Subcutaneous abdominal adipose tissue (tissue), 5 donors: ENCODE measurements at regions not wholly inside any gene's neighbourhood (a gene's known extent, or its start where the extent isn't known, plus 50 kb on each side); places are given as distances from the start of the nearest gene placed in this dataset.

Source experiments
- H3K27ac ChIP-seq: one replicate; pipeline ENCODE4 v1.7.0; 2013; ENCODE audit warnings: low read depth, mild to moderate bottlenecking, inconsistent platforms, low read length, moderate library complexity
- H3K27me3 ChIP-seq, 5 donors: one replicate each; pipeline ENCODE4 v1.7.0; 2013; ENCODE audit warnings: low read length in 5 of 5, inconsistent platforms in 1 of 5; ENCODE audit not compliant: control insufficient read depth in 5 of 5, insufficient read depth in 4 of 5
- H3K36me3 ChIP-seq, 5 donors: one replicate each; pipeline ENCODE4 v1.7.0; 2013; ENCODE audit warnings: low read length in 5 of 5; ENCODE audit not compliant: control insufficient read depth in 5 of 5, insufficient read depth in 5 of 5
- H3K4me1 ChIP-seq, 5 donors: one replicate each; pipeline ENCODE4 v1.7.0; 2013; ENCODE audit warnings: low read length in 5 of 5, mild to moderate bottlenecking in 3 of 5, moderate library complexity in 1 of 5; ENCODE audit not compliant: control insufficient read depth in 5 of 5, insufficient read depth in 5 of 5
- H3K4me3 ChIP-seq, 5 donors: one replicate each; pipeline ENCODE4 v1.7.0; 2013; ENCODE audit warnings: low read length in 5 of 5, low read depth in 1 of 5
- H3K9ac ChIP-seq, 5 donors: one replicate each; pipeline ENCODE4 v1.7.0; 2013; ENCODE audit warnings: low read length in 5 of 5, mild to moderate bottlenecking in 4 of 5, moderate library complexity in 3 of 5
- H3K9me3 ChIP-seq, 5 donors: one replicate each; pipeline ENCODE4 v1.7.0; 2013; ENCODE audit warnings: low read length in 5 of 5; ENCODE audit not compliant: control insufficient read depth in 5 of 5
- donor health status: healthy.
- donor health status: healthy.
- donor health status: healthy.
- donor health status: healthy.
- donor health status: healthy.

GRCh38 chr18:66759050-66759828 is 155.3 kb upstream of the CDH19 start:
- Histone ChIP-seq H3K27ac (no peak overlapping the region), H3K4me1 (no peaks in the 10 kb centered on the region), H3K9ac (no peak overlapping the region), H3K36me3 (no peaks in the 10 kb centered on the region), H3K27me3 (no peaks in the 10 kb centered on the region), H3K9me3 (no peaks in the 10 kb centered on the region), H3K4me3 (no peak overlapping the region)

DNA sequence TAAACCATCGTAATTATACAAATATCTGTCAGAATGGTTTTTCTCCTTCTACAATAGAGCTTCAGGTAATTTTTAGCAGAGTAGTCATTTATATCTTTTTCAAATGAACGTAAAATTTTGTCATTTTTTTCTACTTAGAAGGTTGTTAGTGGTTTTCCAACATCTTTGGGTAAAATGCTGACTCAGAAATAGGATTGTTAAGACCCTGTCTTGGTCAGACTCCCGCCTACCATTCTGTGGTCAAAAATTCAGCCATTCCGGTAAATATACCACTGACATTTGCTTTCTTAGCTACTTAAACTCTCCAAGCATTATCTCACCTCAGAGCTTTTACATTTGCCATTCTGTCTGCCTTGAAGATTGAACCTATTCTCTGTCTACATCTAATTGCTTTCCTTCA is 154.1 kb upstream of the CDH19 start:
- Histone ChIP-seq H3K36me3 (no peaks in the 10 kb centered on the region), H3K4me1 (no peaks in the 10 kb centered on the region), H3K27me3 (no peaks in the 10 kb centered on the region)

GRCh38 chr18:66754335-66754734 is 150.4 kb upstream of the CDH19 start:
- Histone ChIP-seq H3K9me3 (no peaks in the 10 kb centered on the region), H3K27ac (no peak overlapping the region), H3K27me3 (no peaks in the 10 kb centered on the region), H3K36me3 (no peaks in the 10 kb centered on the region), H3K4me1 (no peaks in the 10 kb centered on the region), H3K9ac (no peak overlapping the region), H3K4me3 (no peak overlapping the region)

More for the DNA sequence above, 154.1 kb upstream of the CDH19 start:
- Histone ChIP-seq H3K9me3 (no peaks in the 10 kb centered on the region), H3K27ac (no peak overlapping the region), H3K9ac (no peak overlapping the region), H3K4me3 (no peak overlapping the region)

- H3K4me3 ChIP-seq = no peak overlapping the region
- no peaks in the 10 kb centered on the region for H3K36me3 ChIP-seq
- H3K27me3 ChIP-seq = no peaks in the 10 kb centered on the region
Observed at GRCh38 chr18:66752733-66753132, 148.8 kb upstream of the CDH19 start.

DNA sequence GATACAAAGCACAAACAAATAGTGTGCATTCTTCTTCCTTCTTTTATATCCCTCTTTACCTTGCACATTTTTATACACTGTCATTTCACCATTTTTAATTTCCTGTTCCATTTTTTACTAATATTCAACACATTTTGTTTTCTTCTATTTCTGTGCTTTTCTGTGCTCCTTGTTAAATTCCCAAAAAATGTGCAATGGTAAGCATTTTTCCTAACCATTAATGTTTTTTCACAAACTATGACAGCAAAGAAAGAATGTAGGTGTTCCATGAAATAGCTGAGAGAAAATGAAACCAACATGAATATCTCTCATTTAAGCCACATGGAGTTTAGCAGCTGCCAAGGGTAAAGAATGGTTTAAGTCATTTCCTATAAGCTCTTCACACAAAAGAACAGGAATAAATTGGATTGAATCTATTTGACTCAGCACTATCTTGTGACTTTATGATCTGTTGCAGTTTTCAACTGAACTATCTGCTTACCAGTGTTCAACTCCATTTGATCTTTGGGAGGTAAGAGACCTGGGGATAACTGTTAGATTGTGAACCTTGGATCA is 145.7 kb upstream of the CDH19 start:
- Histone ChIP-seq H3K9me3 (no peaks in the 10 kb centered on the region), H3K27ac (no peak overlapping the region), H3K36me3 (no peaks in the 10 kb centered on the region), H3K4me3 (no peak overlapping the region), H3K4me1 (no peaks in the 10 kb centered on the region), H3K27me3 (no peaks in the 10 kb centered on the region), H3K9ac (no peak overlapping the region)

More at GRCh38 chr18:66752733-66753132, 148.8 kb upstream of the CDH19 start:
- no peaks in the 10 kb centered on the region for H3K9me3 ChIP-seq
- no peak overlapping the region for H3K27ac ChIP-seq
- H3K9ac ChIP-seq = no peak overlapping the region
- H3K4me1 ChIP-seq = no peaks in the 10 kb centered on the region

DNA sequence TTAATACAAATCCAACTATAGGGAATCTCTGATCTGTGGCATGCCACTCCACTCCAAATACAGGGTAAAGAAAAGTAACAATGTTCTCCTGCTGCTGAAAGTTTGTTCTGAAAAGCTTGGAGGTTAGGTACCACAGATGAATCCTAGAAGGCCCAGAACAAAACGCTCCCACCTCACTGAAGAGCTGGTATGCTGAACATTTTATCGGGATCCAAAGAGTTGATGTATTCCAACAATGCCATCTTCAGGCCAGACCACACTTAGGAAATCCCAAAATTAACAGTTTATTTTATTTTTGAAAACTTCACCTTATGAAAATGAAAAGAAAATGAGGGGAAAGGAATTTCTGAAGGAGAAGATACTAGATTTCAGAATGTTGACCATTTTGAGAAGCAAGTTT is 145.1 kb upstream of the CDH19 start:
- no peak overlapping the region for H3K9ac ChIP-seq
- no peak overlapping the region for H3K27ac ChIP-seq
- H3K4me3 ChIP-seq = no peak overlapping the region

DNA sequence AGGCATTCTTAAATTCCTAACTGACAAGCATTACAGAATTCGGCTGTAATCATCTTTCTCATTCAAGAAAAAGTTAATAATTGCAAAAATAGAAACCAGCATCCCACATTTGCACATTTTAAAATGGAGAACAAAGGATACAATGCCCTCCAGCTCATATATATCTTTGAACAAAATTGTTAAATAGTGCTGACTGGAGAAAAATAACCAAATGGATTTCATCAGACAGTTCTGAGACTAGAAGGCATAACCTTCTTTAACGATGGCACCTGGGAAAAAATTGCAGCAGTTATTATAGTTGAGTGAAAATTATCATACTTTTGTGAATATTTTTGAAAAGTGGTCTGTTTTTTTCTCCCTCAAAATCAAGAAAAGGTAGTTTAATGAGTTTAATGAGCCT is 138.9 kb upstream of the CDH19 start:
- no peak overlapping the region for H3K9ac ChIP-seq
- H3K4me1 ChIP-seq = no peaks in the 10 kb centered on the region
- H3K4me3 ChIP-seq = no peak overlapping the region
- H3K27me3 ChIP-seq = no peaks in the 10 kb centered on the region
- no peaks in the 10 kb centered on the region for H3K36me3 ChIP-seq
- H3K9me3 ChIP-seq = no peaks in the 10 kb centered on the region
- H3K27ac ChIP-seq = no peak overlapping the region

More for the DNA sequence above, 145.1 kb upstream of the CDH19 start:
- Histone ChIP-seq H3K36me3 (no peaks in the 10 kb centered on the region), H3K9me3 (no peaks in the 10 kb centered on the region), H3K27me3 (no peaks in the 10 kb centered on the region), H3K4me1 (no peaks in the 10 kb centered on the region)

DNA sequence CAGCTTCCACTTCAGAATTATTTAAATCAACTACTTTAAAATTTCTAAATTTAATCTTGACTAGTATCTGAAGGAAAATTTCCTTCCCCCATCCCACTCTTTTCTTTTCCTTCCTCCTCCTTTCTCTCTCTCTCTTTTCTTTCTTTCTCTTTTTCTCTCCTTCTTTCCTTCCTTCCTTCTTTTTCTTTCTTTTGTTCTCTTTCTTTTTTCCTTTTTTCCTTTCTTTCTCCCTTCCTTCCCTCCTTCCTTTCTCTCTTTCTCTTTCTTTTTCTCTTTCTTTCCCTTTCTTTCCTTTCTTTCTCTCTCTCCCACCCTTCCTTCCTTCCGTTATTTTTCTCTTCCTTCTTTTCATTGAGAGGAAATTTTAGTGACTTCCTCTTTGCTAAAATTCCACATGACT is 132.0 kb upstream of the CDH19 start:
- Histone ChIP-seq H3K36me3 (no peaks in the 10 kb centered on the region), H3K9ac (no peak overlapping the region), H3K4me1 (no peaks in the 10 kb centered on the region), H3K4me3 (no peak overlapping the region), H3K9me3 (peaks cover 0 to 2% (median 0%) of the 10 kb centered on the region in 5 donors), H3K27me3 (no peaks in the 10 kb centered on the region), H3K27ac (no peak overlapping the region)

DNA sequence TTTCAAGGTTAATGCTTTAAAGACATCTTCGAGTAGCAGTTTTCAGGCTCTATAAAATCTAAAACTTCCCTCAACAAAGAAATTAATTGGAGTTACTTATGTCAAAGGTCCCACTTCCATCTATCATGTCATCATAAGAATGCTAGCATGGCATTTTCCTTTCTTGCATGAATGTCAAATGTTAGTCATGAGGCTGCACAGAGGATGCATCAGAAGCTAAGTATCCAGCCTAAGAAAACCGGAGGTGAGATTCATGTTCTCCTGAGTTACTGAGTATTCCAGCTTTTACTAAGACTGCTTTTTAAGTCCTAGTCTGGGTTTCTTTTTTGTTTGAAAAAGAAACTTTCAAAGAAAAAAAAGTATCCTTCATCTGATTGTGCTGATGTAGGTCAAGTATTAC is 130.6 kb upstream of the CDH19 start:
- Histone ChIP-seq H3K9me3 (peaks cover 0 to 2% (median 0%) of the 10 kb centered on the region in 5 donors), H3K36me3 (no peaks in the 10 kb centered on the region), H3K9ac (no peak overlapping the region), H3K4me1 (peaks cover 0 to 6% (median 0%) of the 10 kb centered on the region in 5 donors), H3K27ac (no peak overlapping the region), H3K4me3 (no peak overlapping the region), H3K27me3 (no peaks in the 10 kb centered on the region)

DNA sequence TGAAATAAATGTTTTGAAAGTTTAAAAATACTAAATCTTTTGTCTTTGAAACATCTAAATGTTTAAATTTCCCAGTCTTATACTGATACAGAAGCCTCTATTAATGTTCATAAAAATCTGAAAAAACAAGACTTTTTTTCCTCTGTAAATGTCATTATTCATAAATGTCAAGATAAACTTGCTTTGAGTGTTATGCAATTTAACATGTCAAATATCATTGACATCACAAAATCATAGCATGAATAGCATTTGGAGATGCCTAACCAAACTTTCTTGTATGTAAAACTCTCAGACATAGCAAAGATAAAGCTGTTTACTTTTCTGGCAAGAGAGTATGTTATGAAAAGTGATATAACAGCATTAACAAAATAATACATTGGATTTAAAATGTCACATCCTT is 128.0 kb upstream of the CDH19 start:
- Histone ChIP-seq H3K36me3 (no peaks in the 10 kb centered on the region), H3K27ac (no peak overlapping the region), H3K4me3 (no peak overlapping the region), H3K9ac (no peak overlapping the region), H3K9me3 (peaks cover 0 to 2% (median 0%) of the 10 kb centered on the region in 5 donors), H3K27me3 (no peaks in the 10 kb centered on the region), H3K4me1 (peaks cover 0 to 7% (median 0%) of the 10 kb centered on the region in 5 donors)
